ENCODE measurements at regions not wholly inside any gene's neighbourhood (a gene's known extent, or its start where the extent isn't known, plus 50 kb on each side); places are given as distances from the start of the nearest gene placed in this dataset.

DNA sequence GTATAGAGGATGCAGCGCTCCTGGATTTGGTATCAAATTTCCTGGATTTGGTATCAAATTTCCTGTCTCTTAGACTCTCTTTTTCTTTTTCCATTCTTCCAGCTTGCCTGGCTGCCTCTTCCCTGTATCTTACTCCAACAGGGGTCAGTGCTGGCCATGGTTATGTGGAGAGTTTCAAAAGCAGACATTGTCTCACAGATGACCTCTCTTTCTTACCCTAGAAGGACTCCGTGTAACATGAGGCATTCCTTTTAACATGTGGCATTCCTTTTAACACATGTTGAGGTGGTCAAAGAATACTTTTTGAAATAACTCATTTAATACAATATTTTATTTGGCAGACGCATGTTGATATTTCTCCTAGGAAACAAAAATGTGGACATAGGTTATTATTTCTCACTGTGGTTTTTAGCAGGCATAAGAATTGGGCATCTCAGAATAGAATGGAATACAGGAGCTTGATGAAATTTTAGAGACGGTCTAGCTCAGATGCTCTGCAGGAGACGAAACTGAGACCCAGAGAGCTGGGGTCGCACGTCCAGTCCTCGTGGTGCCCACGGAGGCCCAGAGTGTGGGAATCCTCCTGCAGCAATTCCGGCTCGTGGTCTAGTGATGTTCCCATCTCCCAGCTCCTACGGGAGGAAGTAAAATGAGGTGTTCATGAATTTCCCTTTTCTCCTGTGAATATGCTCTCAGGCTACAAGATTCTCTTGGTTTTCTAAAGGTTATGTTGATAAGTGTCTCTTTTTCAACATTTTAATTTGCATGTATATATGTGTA is 59.6 kb upstream of the PITRM1 start:
- no peak for TF ChIP-seq CTCF (IDR thresholded peaks at IDR 0.05; ENCODE audit: insufficient read depth, low read length, poor library complexity, severe bottlenecking)

GRCh38 chr10:3229815-3230214 is 57.2 kb upstream of the PITRM1 start:
- Histone ChIP-seq H3K36me3 (ENCODE audit: control insufficient read depth, insufficient read depth, low read length) (no peaks in the 10 kb centered on the region), H3K4me3 (ENCODE audit: low read depth, low read length) (no peak overlapping the region), H3K27me3 (ENCODE audit: control insufficient read depth, insufficient read depth, low read length) (no peaks in the 10 kb centered on the region)
- DNase-seq (ENCODE audit: low read depth): no peak
- no peak for TF ChIP-seq CTCF (IDR thresholded peaks at IDR 0.05; ENCODE audit: insufficient read depth, low read length, poor library complexity, severe bottlenecking)

More for the DNA sequence above, 59.6 kb upstream of the PITRM1 start:
- Histone ChIP-seq H3K4me3 (ENCODE audit: low read depth, low read length) (no peak overlapping the region), H3K36me3 (ENCODE audit: control insufficient read depth, insufficient read depth, low read length) (no peaks in the 10 kb centered on the region), H3K27me3 (ENCODE audit: control insufficient read depth, insufficient read depth, low read length) (no peaks in the 10 kb centered on the region)
- DNase-seq (ENCODE audit: low read depth): no peak

DNA sequence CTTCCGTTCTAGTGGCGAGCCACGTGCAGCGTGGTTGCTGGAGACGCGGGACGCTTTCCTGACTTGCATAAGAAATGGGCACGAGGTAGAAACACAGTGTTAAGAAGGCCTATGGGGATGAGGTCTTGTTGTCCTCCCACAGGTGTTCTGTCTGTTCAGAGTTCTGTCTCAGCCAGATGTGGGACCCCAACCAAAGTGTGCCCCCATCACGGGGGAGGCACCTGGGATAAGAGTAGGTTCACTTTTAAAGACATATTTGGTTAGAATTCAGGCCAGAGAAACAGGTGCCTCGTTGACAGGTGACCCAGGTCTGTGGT is 56.0 kb upstream of the PITRM1 start:
- no peak overlapping the region for H3K4me3 ChIP-seq (ENCODE audit: low read depth, low read length)
- TF ChIP-seq CTCF (IDR thresholded peaks at IDR 0.05; ENCODE audit: insufficient read depth, low read length, poor library complexity, severe bottlenecking): no peak
- DNase-seq (ENCODE audit: low read depth): no peak
- no peaks in the 10 kb centered on the region for H3K36me3 ChIP-seq (ENCODE audit: control insufficient read depth, insufficient read depth, low read length)
- no peaks in the 10 kb centered on the region for H3K27me3 ChIP-seq (ENCODE audit: control insufficient read depth, insufficient read depth, low read length)

GRCh38 chr10:3226960-3227744 is 54.6 kb upstream of the PITRM1 start:
- Histone ChIP-seq H3K4me3 (ENCODE audit: low read depth, low read length) (no peak overlapping the region), H3K27me3 (ENCODE audit: control insufficient read depth, insufficient read depth, low read length) (no peaks in the 10 kb centered on the region), H3K36me3 (ENCODE audit: control insufficient read depth, insufficient read depth, low read length) (no peaks in the 10 kb centered on the region)
- peak; percentile 90 for DNase-seq (ENCODE audit: low read depth)
- TF ChIP-seq CTCF (IDR thresholded peaks at IDR 0.05; ENCODE audit: insufficient read depth, low read length, poor library complexity, severe bottlenecking): no peak

DNA sequence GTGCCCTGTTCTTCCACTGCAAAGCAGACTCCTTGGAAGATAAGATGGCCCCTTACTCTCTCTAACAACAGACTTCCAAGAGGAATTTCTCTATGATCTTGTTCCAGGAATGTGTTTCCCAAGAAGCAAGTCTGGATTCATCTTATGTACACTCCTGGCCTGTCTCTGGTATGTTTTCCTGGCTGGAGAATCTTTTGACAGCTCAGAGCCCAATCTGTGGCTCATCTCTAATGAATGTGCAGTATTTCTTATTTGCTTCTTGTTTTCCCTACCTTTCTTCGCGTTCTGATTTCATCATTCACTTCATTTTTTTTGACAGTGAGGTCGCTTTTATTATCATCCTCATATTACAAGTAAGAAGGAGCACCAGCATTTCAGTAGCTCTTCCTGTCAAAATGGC is 53.0 kb upstream of the PITRM1 start:
- Histone ChIP-seq H3K4me3 (ENCODE audit: low read depth, low read length) (no peak overlapping the region), H3K36me3 (ENCODE audit: control insufficient read depth, insufficient read depth, low read length) (no peaks in the 10 kb centered on the region), H3K27me3 (ENCODE audit: control insufficient read depth, insufficient read depth, low read length) (no peaks in the 10 kb centered on the region)
- TF ChIP-seq CTCF (IDR thresholded peaks at IDR 0.05; ENCODE audit: insufficient read depth, low read length, poor library complexity, severe bottlenecking): no peak
- no peak for DNase-seq (ENCODE audit: low read depth)

All from kidney epithelial cell (primary cell).